Colonic mucosa (tissue), 4 donors: ENCODE measurements at regions not wholly inside any gene's neighbourhood (a gene's known extent, or its start where the extent isn't known, plus 50 kb on each side); places are given as distances from the start of the nearest gene placed in this dataset.

Experiments
- DNase-seq: peaks from one replicate; pipeline ENCODE4 v3.0.0-alpha.2; 2020
- H3K27ac ChIP-seq: fragments of 200-600 bp; one replicate; pipeline ENCODE4 v1.8.0; 2021
- H3K27me3 ChIP-seq: fragments of 200-600 bp; one replicate; pipeline ENCODE4 v1.8.0; 2021
- H3K36me3 ChIP-seq: fragments of 200-600 bp; one replicate; pipeline ENCODE4 v1.8.0; 2021
- H3K4me1 ChIP-seq: fragments of 200-600 bp; one replicate; pipeline ENCODE4 v1.8.0; 2021; ENCODE audit warnings: mild to moderate bottlenecking
- H3K4me3 ChIP-seq: fragments of 200-600 bp; one replicate; pipeline ENCODE4 v1.8.0; 2021
- H3K9ac ChIP-seq, 2 donors: one replicate each; pipeline ENCODE4 v1.7.0; 2013; ENCODE audit warnings: control low read depth in 2 of 2, low read depth in 2 of 2, low read length in 2 of 2
- H3K9me3 ChIP-seq: fragments of 200-600 bp; one replicate; pipeline ENCODE4 v1.8.0; 2021
- CTCF ChIP-seq: fragments of 200-600 bp; IDR thresholded peaks from one replicate; pipeline ENCODE4 v1.8.0; 2022; ENCODE audit warnings: antibody characterized with exemption, mild to moderate bottlenecking
- intact Hi-C: fragments of 100-400 bp; cut with DNase I; formaldehyde crosslinking; loops from one replicate; pipeline ENCODE4 v1.14.1; 2022
- donor health status: healthy.
- donor health status: DM: no; HTN: no; CAD: no.
- donor health status: DM: no; HTN: no; CAD: no.

GRCh38 chr3:23076437-23076836 is 126.7 kb upstream of the UBE2E2 start:
- H3K36me3 ChIP-seq: no peaks in the 10 kb centered on the region
- DNase-seq: no peak
- no peak overlapping the region for H3K27ac ChIP-seq
- no peaks in the 10 kb centered on the region for H3K9me3 ChIP-seq
- no peak overlapping the region for H3K9ac ChIP-seq
- intact Hi-C loops: no loop called here
- no peak overlapping the region for H3K4me3 ChIP-seq
- peaks cover 4% of the 10 kb centered on the region for H3K4me1 ChIP-seq
- H3K27me3 ChIP-seq: no peaks in the 10 kb centered on the region
- TF ChIP-seq CTCF: no peak

GRCh38 chr3:23077126-23077525 is 126.0 kb upstream of the UBE2E2 start:
- no peaks in the 10 kb centered on the region for H3K9me3 ChIP-seq
- peaks cover 4% of the 10 kb centered on the region for H3K4me1 ChIP-seq
- intact Hi-C loops: no loop called here
- DNase-seq: no peak
- no peaks in the 10 kb centered on the region for H3K36me3 ChIP-seq
- TF ChIP-seq CTCF: no peak
- no peak overlapping the region for H3K27ac ChIP-seq
- H3K4me3 ChIP-seq: no peak overlapping the region
- H3K9ac ChIP-seq: no peak overlapping the region
- H3K27me3 ChIP-seq: no peaks in the 10 kb centered on the region

GRCh38 chr3:23078735-23079134 is 124.4 kb upstream of the UBE2E2 start:
- H3K27ac ChIP-seq: no peak overlapping the region
- no peaks in the 10 kb centered on the region for H3K36me3 ChIP-seq
- H3K9ac ChIP-seq: no peak overlapping the region
- H3K4me1 ChIP-seq: peaks cover 4% of the 10 kb centered on the region
- H3K9me3 ChIP-seq: no peaks in the 10 kb centered on the region
- TF ChIP-seq CTCF: no peak
- no peaks in the 10 kb centered on the region for H3K27me3 ChIP-seq
- DNase-seq: no peak
- H3K4me3 ChIP-seq: no peak overlapping the region
- intact Hi-C loops: no loop called here

- H3K9ac ChIP-seq: no peak overlapping the region
- no peaks in the 10 kb centered on the region for H3K9me3 ChIP-seq
- DNase-seq: peak; percentile 68
- TF ChIP-seq CTCF: no peak
- H3K36me3 ChIP-seq: no peaks in the 10 kb centered on the region
- H3K4me3 ChIP-seq: no peak overlapping the region
- peaks cover 4% of the 10 kb centered on the region for H3K4me1 ChIP-seq
- intact Hi-C loops: no loop called here
- no peak overlapping the region for H3K27ac ChIP-seq
- H3K27me3 ChIP-seq: no peaks in the 10 kb centered on the region
These were observed 123.2 kb upstream of the UBE2E2 start for GRCh38 chr3:23079976-23080375.

- H3K27ac ChIP-seq: no peak overlapping the region
- peaks cover 4% of the 10 kb centered on the region for H3K4me1 ChIP-seq
- no peaks in the 10 kb centered on the region for H3K36me3 ChIP-seq
- H3K9ac ChIP-seq: no peak overlapping the region
- TF ChIP-seq CTCF: no peak
- no peak overlapping the region for H3K4me3 ChIP-seq
- intact Hi-C loops: no loop called here
- H3K9me3 ChIP-seq: no peaks in the 10 kb centered on the region
- no peaks in the 10 kb centered on the region for H3K27me3 ChIP-seq
- DNase-seq: no peak
These were observed 119.4 kb upstream of the UBE2E2 start for GRCh38 chr3:23083701-23084100.

GRCh38 chr3:23084367-23084766 is 118.8 kb upstream of the UBE2E2 start:
- H3K9ac ChIP-seq: no peak overlapping the region
- peaks cover 4% of the 10 kb centered on the region for H3K4me1 ChIP-seq
- no peak for DNase-seq
- no peak for TF ChIP-seq CTCF
- no peaks in the 10 kb centered on the region for H3K9me3 ChIP-seq
- no peak overlapping the region for H3K27ac ChIP-seq
- no peak overlapping the region for H3K4me3 ChIP-seq
- H3K27me3 ChIP-seq: no peaks in the 10 kb centered on the region
- intact Hi-C loops: no loop called here
- no peaks in the 10 kb centered on the region for H3K36me3 ChIP-seq
